ENCODE measurements at regions not wholly inside any gene's neighbourhood (a gene's known extent, or its start where the extent isn't known, plus 50 kb on each side); places are given as distances from the start of the nearest gene placed in this dataset.
"Not testable (repeated sequence)": the region's sequence is repeated elsewhere in the genome, so short reads cannot be mapped to it uniquely, and the experiment has no call there.

DNA sequence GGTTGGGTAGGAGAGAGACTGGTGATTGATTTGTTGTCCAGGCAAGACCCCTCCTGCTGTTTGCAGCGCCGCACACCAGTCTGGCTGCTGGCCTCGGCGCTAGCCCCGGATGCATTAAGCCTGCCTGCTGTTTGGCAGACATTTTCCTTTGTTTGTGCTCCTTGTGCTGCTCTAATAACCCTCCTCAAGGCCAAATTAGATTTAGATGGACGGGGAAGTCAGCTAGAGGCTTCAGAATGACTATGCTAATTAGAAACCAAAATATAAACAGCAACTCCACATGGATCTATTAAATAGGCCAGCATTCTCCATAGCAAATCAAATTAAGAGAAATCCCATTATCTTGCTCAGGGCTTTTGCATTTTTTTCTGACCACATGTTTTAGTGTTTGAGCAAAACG lies 445.2 kb downstream of the SQOR start:
- TF ChIP-seq, protein P1, sequence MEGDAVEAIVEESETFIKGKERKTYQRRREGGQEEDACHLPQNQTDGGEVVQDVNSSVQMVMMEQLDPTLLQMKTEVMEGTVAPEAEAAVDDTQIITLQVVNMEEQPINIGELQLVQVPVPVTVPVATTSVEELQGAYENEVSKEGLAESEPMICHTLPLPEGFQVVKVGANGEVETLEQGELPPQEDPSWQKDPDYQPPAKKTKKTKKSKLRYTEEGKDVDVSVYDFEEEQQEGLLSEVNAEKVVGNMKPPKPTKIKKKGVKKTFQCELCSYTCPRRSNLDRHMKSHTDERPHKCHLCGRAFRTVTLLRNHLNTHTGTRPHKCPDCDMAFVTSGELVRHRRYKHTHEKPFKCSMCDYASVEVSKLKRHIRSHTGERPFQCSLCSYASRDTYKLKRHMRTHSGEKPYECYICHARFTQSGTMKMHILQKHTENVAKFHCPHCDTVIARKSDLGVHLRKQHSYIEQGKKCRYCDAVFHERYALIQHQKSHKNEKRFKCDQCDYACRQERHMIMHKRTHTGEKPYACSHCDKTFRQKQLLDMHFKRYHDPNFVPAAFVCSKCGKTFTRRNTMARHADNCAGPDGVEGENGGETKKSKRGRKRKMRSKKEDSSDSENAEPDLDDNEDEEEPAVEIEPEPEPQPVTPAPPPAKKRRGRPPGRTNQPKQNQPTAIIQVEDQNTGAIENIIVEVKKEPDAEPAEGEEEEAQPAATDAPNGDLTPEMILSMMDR (IDR thresholded peaks at IDR 0.05; ENCODE audit: low read depth, low read length): no peak
- no peak overlapping the region for H3K4me3 ChIP-seq (ENCODE audit: low read depth, low read length)

DNA sequence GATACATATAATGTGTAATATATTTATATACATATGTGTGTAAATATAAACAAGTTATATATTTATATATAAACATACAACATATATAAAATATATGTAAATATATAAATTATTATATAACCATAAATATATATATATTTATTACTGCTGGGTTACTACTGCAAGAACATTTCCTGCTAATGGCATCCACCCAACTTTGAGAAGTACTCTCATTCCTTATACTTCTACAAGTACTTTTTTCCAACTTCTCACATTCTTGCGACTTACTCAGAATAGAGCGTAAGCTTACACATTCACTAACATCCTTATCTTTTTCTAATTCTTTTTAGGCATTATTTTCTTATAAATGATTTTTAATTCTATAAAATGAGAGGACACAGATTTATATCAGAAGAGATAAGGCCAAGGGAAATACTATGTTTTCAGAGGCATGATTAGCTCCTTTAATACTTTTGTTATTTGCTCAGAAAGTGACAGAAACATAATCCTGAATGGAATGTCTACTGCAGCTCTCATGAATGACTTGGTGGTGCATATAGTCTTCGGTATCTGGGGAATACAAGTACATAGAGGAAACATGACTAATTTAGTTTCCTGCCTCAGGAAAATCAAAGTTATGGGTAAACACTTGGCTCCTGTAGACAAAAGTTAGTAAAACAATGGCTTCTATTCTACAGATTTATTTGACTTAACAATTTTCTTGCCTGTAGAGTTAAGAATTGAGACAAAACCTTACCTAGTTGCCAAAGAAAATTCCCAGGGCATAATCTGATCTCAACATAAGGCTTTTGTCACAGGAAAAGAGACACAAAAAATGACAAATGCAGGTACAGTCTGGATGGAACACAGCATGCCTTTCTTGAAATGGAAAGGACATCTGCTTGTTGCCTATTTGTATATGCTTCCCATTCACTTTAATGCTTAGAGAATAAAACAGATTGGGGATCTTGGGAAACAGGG lies 453.9 kb downstream of the SQOR start:
- H3K4me3 ChIP-seq (ENCODE audit: low read depth, low read length): no peak overlapping the region
- TF ChIP-seq, protein P1 (IDR thresholded peaks at IDR 0.05; ENCODE audit: low read depth, low read length): no peak

DNA sequence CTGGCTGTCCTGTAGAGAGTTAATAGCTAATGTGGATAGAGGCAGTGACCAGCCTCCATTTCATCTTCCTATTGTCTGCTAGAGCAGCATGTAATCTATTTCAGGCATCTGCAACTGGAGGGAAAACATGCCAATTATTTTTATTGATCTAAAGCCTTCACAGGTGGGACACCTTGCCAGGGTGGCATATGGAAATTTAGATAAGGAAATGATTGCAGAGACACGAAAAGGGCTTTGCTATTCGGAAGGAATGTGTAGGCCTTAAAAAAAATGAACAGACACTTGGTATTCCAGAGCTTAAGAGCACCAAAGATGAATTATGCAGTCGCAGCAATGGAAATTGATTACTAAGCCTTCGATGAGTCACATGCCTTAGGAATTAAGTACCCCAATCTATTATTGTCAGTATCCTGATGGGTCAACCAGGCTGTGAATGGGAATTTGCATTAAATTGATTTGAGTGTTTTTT lies 454.7 kb downstream of the SQOR start:
- H3K4me3 ChIP-seq (ENCODE audit: low read depth, low read length): no peak overlapping the region
- TF ChIP-seq, protein P1 (IDR thresholded peaks at IDR 0.05; ENCODE audit: low read depth, low read length): no peak

DNA sequence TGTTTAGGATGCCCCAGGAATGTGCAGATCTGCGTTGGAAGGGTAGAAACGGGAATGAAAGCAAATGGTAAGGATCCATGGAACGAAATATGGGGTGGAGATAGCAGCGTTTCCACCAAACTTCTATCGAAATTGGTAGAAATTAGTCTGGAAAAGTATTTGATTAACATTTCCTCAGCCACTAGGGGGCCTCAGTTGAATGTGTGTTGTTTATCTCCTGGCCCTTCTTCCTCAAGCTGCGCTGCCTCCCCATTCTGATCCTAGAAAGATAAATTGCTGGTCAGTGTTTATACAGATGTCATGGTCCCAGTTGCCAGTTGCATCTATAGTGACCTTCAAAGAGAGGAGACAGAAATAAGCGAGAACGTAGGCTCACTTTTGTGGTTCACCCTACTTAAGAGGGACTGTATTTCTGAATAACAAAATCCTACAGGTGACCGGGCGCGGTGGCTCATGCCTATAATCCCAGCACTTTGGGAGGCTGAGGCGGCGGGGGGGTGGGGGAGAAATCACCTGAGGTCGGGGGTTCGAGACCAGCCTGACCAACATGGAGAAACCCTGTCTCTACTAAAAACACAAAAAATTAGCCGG lies 457.1 kb downstream of the SQOR start:
- TF ChIP-seq, protein P1 (IDR thresholded peaks at IDR 0.05; ENCODE audit: low read depth, low read length): no peak
- H3K4me3 ChIP-seq (ENCODE audit: low read depth, low read length): no peak overlapping the region

- not testable (repeated sequence) for H3K4me3 ChIP-seq (ENCODE audit: low read depth, low read length)
Observed at GRCh38 chr15:46098006-46098405, 463.2 kb downstream of the SQOR start.

DNA sequence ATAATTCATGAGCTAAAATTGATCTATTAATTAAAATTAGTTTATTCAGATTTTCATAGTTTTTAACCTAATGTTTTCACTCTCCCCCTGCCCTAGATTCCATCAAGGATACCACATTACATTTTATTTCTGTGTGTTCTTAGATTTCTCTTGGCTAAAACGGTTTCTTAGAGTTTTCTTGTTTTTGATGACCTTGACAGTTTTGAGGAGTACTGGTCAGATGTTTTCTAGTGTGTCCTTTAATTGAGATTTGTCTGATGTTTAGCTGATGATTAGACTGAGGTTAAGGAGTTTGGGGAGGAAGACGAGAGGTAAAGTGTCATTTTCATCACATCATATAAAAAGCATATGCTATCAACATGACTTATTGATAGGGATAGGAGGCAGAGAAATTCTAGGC lies 475.9 kb downstream of the SQOR start:
- TF ChIP-seq, protein P1 (IDR thresholded peaks at IDR 0.05; ENCODE audit: low read depth, low read length): no peak
- H3K4me3 ChIP-seq (ENCODE audit: low read depth, low read length): no peak overlapping the region

- no peak overlapping the region for H3K4me3 ChIP-seq (ENCODE audit: low read depth, low read length)
- TF ChIP-seq, protein P1 (IDR thresholded peaks at IDR 0.05; ENCODE audit: low read depth, low read length): no peak
Observed at GRCh38 chr15:46111730-46112129, 476.9 kb downstream of the SQOR start.

All from WI38 (cell line).